ENCODE measurements at regions not wholly inside any gene's neighbourhood (a gene's known extent, or its start where the extent isn't known, plus 50 kb on each side); places are given as distances from the start of the nearest gene placed in this dataset.

- TF ChIP-seq CTCF (IDR thresholded peaks at IDR 0.05; ENCODE audit: insufficient read depth, missing control alignments): peak; percentile 60
- peak; percentile 21 for FAIRE-seq
- no peak for DNase-seq (ENCODE audit: insufficient read length, low spot score)
These were observed 153.4 kb upstream of the POU5F2 start for GRCh38 chr5:93894601-93895354.

GRCh38 chr5:93893075-93893474 lies 151.7 kb upstream of the POU5F2 start:
- no peak for TF ChIP-seq CTCF (IDR thresholded peaks at IDR 0.05; ENCODE audit: insufficient read depth, missing control alignments)
- DNase-seq (ENCODE audit: insufficient read length, low spot score) (no peak), FAIRE-seq (no peak)

- FAIRE-seq: no peak
- TF ChIP-seq CTCF (IDR thresholded peaks at IDR 0.05; ENCODE audit: insufficient read depth, missing control alignments): no peak
- DNase-seq (ENCODE audit: insufficient read length, low spot score): no peak
These were observed 151.1 kb upstream of the POU5F2 start for GRCh38 chr5:93892481-93892880.

GRCh38 chr5:93891491-93892480 lies 150.4 kb upstream of the POU5F2 start:
- TF ChIP-seq CTCF (IDR thresholded peaks at IDR 0.05; ENCODE audit: insufficient read depth, missing control alignments): no peak
- FAIRE-seq: no peak
- no peak for DNase-seq (ENCODE audit: insufficient read length, low spot score)

- DNase-seq (ENCODE audit: insufficient read length, low spot score) (no peak), FAIRE-seq (peak; percentile 73)
- TF ChIP-seq CTCF (IDR thresholded peaks at IDR 0.05; ENCODE audit: insufficient read depth, missing control alignments): no peak
These were observed 149.3 kb upstream of the POU5F2 start for GRCh38 chr5:93890657-93891056.

- FAIRE-seq: no peak
- DNase-seq (ENCODE audit: insufficient read length, low spot score): no peak
- TF ChIP-seq CTCF (IDR thresholded peaks at IDR 0.05; ENCODE audit: insufficient read depth, missing control alignments): no peak
These were observed 146.3 kb upstream of the POU5F2 start for GRCh38 chr5:93887678-93888077.

Data from D721Med (cell line).